ENCODE measurements at regions not wholly inside any gene's neighbourhood (a gene's known extent, or its start where the extent isn't known, plus 50 kb on each side); places are given as distances from the start of the nearest gene placed in this dataset.

GRCh38 chr7:70907259-70908247 lies 224.4 kb upstream of the GALNT17 start:
- DNase-seq: no peak

GRCh38 chr7:70913924-70914323 lies 218.0 kb upstream of the GALNT17 start:
- DNase-seq: no peak

- no peak for DNase-seq
Observed at GRCh38 chr7:70915067-70915466, 216.9 kb upstream of the GALNT17 start.

GRCh38 chr7:70919481-70920073 lies 212.4 kb upstream of the GALNT17 start:
- DNase-seq: no peak

- DNase-seq: no peak
Observed at GRCh38 chr7:70920876-70921275, 211.1 kb upstream of the GALNT17 start.

DNA sequence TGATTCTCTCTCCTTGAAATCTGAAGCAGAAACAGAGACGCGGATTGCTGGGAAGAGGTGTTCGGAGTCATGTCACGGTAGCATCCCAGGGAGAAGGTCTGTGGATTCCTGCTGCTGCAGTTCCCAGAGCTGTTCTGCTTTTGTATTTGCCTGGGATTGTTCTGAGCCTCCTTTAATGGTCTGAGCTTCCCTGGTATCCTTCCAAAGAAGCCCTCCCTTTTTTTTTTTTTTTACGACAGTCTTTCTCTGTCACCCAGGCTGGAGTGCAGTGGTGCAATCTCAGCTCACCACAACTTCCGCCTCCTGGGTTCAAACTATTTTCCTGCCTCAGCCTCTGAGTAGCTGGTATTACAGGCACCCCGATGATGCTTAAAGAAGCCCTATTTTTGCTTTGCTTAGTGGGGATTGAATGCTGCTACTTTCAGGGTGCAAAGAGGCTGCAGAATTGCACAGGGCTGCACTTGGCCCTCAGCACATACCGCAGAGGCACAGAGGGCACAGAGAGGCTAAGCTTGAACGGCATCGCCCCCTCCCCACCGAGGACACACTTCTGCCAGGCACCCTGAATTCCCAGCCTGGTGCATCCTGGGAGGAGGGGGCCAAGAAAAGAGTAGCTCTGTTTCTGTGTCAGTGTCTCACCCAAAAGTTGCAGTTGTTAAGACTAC lies 208.6 kb upstream of the GALNT17 start:
- no peak for DNase-seq

DNA sequence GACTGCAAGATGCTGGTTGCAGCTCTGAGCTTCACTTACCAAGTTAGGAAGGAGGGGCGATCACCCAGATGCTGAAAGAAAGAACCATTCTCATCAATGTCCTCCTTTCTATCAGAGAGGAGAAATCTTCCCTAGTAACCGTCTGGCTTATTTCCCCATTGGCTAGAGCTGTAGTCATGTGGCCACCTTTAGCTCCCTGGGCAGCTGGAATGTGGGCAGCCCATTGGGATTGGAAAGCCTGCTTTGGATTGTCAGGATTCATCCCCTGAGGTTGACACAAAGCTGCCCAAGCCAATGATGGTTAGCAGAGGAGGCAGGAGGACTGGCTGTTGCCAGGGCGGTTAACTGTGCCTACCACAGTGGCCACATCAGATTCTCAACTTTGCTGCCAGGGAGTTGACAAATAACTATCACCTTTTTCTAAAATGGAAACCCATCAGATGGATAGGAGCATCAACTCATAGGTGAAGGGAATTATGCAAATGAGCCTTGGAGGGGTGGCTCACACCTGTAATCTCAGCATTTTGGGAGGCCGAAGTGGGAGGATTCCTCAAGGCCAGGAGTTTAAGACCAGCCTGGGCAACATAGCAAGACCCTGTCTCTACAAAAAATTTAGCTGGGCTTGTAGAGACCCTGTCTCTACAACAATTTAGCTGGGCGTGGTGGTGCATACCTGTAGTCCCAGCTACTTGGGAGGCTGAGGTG lies 206.4 kb upstream of the GALNT17 start:
- DNase-seq: no peak

DNA sequence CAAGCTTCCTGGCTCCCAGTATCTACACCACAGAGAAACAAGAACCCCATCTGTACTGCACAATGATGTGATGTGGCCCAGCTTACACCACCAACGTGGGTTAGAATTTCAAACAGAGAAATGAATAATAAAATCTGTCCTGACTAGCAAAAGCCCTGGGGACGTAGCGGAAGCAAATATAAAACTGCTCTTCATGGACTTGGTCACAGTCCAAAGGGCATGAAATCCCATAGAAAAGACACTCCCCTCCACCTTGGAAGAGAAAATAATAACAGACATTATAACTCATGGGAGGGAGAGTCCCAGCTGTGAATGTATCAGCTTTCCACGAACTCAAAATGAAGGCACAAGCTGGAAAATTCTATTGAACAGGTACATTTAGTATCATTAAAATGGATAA lies 205.3 kb upstream of the GALNT17 start:
- no peak for DNase-seq

DNA sequence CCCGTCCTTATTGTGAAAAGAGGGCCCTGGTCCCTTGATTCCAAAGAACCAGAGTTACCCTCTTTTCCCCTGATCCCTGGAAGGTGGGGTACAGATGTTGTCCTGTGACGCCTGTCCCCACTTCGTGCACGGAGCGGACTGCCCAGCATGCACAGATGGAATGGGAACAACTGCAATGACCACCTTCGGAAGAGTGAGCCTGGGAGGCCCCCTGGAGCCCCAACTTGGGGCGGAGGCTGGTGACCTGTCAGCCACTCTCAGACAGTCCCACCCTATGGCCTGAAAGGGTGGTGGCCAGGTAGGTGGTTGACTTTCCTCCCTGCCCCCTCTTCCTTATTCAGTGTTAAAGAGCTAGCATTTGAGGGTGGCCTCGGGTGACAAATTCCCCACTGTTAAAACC lies 196.6 kb upstream of the GALNT17 start:
- no peak for DNase-seq

DNA sequence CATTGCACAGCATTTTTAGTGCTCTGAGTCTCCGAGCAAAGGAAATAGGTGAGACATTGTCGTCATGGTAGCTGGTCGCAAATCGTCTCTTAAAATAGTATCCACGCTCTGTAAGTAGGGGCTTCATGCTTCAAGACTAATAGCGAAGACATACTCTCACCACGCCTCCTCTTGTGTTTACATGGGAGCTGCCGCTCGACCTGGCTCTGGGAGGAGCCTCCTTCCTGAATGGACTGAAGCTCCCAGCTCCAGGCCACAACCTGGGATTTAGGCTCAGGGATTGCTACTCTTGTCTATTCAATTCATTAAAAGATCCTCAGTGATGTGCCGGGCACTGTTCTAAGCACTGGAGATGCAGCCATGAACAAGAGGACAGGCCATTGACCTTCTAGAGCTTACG lies 196.1 kb upstream of the GALNT17 start:
- no peak for DNase-seq

- no peak for DNase-seq
Observed at GRCh38 chr7:70937424-70937823, 194.5 kb upstream of the GALNT17 start.

GRCh38 chr7:70940597-70940996 lies 191.3 kb upstream of the GALNT17 start:
- no peak for DNase-seq

DNA sequence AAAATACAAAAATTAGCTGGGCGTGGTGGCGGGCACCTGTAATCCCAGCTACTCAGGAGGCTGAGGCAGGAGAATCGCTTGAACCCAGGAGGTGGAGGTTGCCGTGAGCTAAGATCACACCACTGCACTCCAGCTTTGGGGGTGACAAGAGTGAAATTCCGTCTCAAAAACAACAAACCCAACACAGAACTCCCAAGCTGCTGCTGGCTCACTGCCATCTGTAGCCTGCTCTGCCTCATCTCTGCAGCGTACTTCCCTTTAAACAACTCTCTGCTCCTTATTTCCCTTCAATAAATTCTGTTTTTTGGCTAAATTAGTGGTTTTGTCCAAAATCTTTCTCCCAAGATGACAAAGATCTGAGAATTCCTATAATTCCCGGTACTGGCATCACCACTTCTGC lies 189.2 kb upstream of the GALNT17 start:
- no peak for DNase-seq

DNA sequence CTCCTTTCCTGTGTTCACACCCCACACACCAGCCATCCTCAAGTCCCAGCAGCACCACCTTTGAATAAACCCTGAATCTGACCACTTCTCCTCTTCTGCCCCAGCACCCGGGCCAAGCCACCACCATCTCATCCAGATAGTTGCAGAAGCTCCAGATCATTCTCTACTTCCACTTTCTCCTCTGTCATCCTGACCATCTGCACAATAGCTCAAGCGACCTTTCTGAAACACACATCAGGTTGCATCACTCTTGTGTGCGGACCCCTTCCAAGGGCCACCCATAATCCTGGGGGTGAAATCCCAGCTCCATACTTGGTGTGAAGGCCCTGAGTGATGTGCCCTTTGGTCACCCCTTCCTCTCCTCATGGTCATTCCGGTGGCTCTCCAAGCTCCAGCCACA lies 187.4 kb upstream of the GALNT17 start:
- no peak for DNase-seq

GRCh38 chr7:70947181-70947580 lies 184.8 kb upstream of the GALNT17 start:
- no peak for DNase-seq

- DNase-seq: no peak
Observed at GRCh38 chr7:70949862-70950261, 182.1 kb upstream of the GALNT17 start.

DNA sequence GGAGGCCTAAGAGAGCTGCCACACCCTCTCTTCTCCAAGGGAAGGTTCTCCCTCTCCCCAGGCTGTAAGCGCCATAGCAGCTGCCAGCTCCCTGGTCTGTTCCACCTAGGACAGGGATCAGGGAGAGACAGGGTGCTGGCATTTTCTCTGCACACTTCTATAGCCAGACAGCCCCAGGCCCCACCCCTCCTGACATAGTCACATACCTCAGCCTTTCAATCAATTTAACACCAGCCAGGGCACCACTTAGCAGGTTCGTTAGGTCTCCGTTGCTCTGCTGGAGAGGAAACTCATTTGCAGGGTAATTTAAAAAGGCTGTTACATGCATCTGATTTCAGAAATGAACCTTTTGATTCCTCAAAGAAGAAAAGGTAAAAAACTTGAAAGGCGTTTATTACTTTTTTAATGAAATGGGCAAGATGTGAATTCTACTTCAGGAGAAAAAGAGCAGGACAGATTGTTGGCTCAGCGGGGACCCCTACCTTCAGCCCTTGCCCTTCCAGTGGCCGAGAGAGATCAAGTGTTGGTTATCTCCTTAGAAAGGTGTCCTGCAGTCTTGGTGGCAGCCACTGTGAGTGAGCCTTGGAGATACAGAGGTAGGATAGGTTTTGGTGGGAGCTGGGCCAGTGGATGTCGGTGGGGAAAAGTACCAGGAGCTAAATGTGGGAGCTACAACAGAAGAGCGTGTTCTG lies 180.5 kb upstream of the GALNT17 start:
- no peak for DNase-seq

GRCh38 chr7:70952311-70952710 lies 179.6 kb upstream of the GALNT17 start:
- no peak for DNase-seq

DNA sequence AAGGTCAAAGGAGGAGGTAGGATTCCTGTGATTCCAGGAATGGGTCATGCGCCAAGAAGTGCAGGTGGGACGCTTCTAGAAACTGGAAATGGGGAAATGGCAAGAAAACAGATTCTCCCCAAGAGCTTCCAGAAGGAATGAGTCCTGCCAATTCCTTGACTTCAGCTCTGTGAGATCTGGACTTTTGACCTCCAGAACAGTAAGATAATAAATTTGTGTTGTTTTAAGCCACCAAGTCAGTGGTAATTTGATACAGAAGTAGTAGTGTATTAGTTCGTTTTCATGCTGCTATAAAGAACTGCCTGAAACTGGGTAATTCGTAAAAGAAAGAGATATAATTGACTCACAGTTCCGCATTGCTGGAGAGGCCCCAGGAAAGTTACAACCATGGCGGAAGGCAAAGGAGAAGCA lies 178.6 kb upstream of the GALNT17 start:
- no peak for DNase-seq

- no peak for DNase-seq
Observed at GRCh38 chr7:70953796-70954195, 178.1 kb upstream of the GALNT17 start.

DNA sequence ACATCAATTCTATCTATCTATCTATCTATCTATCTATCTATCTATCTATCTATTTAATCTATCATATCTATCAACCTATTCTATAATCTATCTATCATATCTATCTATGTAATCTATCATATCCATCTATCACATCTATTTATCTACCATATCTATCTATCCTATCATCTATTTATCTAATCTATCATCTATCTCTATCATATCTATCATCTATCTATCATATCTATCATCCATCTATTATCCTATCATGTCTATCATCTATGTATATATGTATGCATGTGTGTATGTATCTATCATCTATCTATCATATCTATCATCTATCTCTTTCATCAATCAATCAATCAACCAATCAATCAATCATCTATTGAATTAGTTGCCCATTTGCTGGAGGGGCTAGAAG lies 159.3 kb upstream of the GALNT17 start:
- DNase-seq: no peak

GRCh38 chr7:70975754-70976153 lies 156.2 kb upstream of the GALNT17 start:
- DNase-seq: no peak

GRCh38 chr7:70986297-70986696 lies 145.6 kb upstream of the GALNT17 start:
- DNase-seq: no peak

Data from NCI-H2081 (cell line).